ENCODE measurements at regions not wholly inside any gene's neighbourhood (a gene's known extent, or its start where the extent isn't known, plus 50 kb on each side); places are given as distances from the start of the nearest gene placed in this dataset.

GRCh38 chr13:50283017-50283416 lies 267.8 kb downstream of the KCNRG start:
- Histone ChIP-seq H3F3A (ENCODE audit: insufficient read depth, low read depth) (no peaks in the 10 kb centered on the region), H3K4me1 (replicated peaks; ENCODE audit: insufficient read depth) (no peaks in the 10 kb centered on the region), H3K27ac (no peak overlapping the region), H4K20me1 (ENCODE audit: insufficient read depth) (no peaks in the 10 kb centered on the region), H3K4me2 (no peak overlapping the region), H3K27me3 (ENCODE audit: insufficient read depth, low read depth) (no peaks in the 10 kb centered on the region), H3K9me3 (ENCODE audit: insufficient read depth, low read depth) (no peaks in the 10 kb centered on the region), H3K79me2 (ENCODE audit: low read depth) (no peaks in the 10 kb centered on the region), H3K9me2 (ENCODE audit: insufficient read depth) (no peaks in the 10 kb centered on the region), H3K36me3 (ENCODE audit: low read depth) (no peaks in the 10 kb centered on the region), H2AFZ (no peak overlapping the region), H3K4me3 (no peak overlapping the region)
- DNase-seq: no peak
- POLR2A ChIA-PET (ENCODE audit: unreplicated experiment): no interaction called here
- no TSS peak for BruUV-seq (replicated peaks)
- CTCF ChIA-PET: no interaction called here
- intact Hi-C loops (cut with micrococcal nuclease; ENCODE audit: unreplicated experiment): no loop called here
- TF ChIP-seq EZH2 (IDR thresholded peaks at IDR 0.05; ENCODE audit: low read depth) (no peak), CTCF (conservative IDR thresholded peaks at IDR 0.05) (no peak)

GRCh38 chr13:50284540-50284939 lies 269.3 kb downstream of the KCNRG start:
- no TSS peak for BruUV-seq (replicated peaks)
- Histone ChIP-seq H4K20me1 (ENCODE audit: insufficient read depth) (no peaks in the 10 kb centered on the region), H3K36me3 (ENCODE audit: low read depth) (no peaks in the 10 kb centered on the region), H2AFZ (no peak overlapping the region), H3K27me3 (ENCODE audit: insufficient read depth, low read depth) (no peaks in the 10 kb centered on the region), H3K4me1 (replicated peaks; ENCODE audit: insufficient read depth) (no peaks in the 10 kb centered on the region), H3K9me2 (ENCODE audit: insufficient read depth) (no peaks in the 10 kb centered on the region), H3F3A (ENCODE audit: insufficient read depth, low read depth) (no peaks in the 10 kb centered on the region), H3K4me2 (no peak overlapping the region), H3K27ac (no peak overlapping the region), H3K9me3 (ENCODE audit: insufficient read depth, low read depth) (no peaks in the 10 kb centered on the region), H3K79me2 (ENCODE audit: low read depth) (no peaks in the 10 kb centered on the region), H3K4me3 (no peak overlapping the region)
- ChIA-PET POLR2A (ENCODE audit: unreplicated experiment) (no interaction called here), CTCF (no interaction called here)
- TF ChIP-seq CTCF (conservative IDR thresholded peaks at IDR 0.05) (no peak), EZH2 (IDR thresholded peaks at IDR 0.05; ENCODE audit: low read depth) (no peak)
- no peak for DNase-seq
- intact Hi-C loops (cut with micrococcal nuclease; ENCODE audit: unreplicated experiment): no loop called here

- POLR2A ChIA-PET (ENCODE audit: unreplicated experiment): no interaction called here
- H3K36me3 ChIP-seq (ENCODE audit: low read depth): no peaks in the 10 kb centered on the region
- intact Hi-C loops (cut with micrococcal nuclease; ENCODE audit: unreplicated experiment): no loop called here
Observed at GRCh38 chr13:50285283-50285682, 270.0 kb downstream of the KCNRG start.

More at GRCh38 chr13:50285283-50285682, 270.0 kb downstream of the KCNRG start:
- H3K4me3 ChIP-seq: no peak overlapping the region
- H3K27ac ChIP-seq: no peak overlapping the region
- DNase-seq: no peak
- BruUV-seq (replicated peaks): no TSS peak
- TF ChIP-seq EZH2 (IDR thresholded peaks at IDR 0.05; ENCODE audit: low read depth) (no peak), CTCF (conservative IDR thresholded peaks at IDR 0.05) (no peak)
- CTCF ChIA-PET: no interaction called here
- no peaks in the 10 kb centered on the region for H3K4me1 ChIP-seq (replicated peaks; ENCODE audit: insufficient read depth)
- no peak overlapping the region for H3K4me2 ChIP-seq
- no peaks in the 10 kb centered on the region for H3K79me2 ChIP-seq (ENCODE audit: low read depth)
- H3K9me3 ChIP-seq (ENCODE audit: insufficient read depth, low read depth): no peaks in the 10 kb centered on the region
- H2AFZ ChIP-seq: no peak overlapping the region
- no peaks in the 10 kb centered on the region for H3K9me2 ChIP-seq (ENCODE audit: insufficient read depth)
- H3F3A ChIP-seq (ENCODE audit: insufficient read depth, low read depth): no peaks in the 10 kb centered on the region
- no peaks in the 10 kb centered on the region for H4K20me1 ChIP-seq (ENCODE audit: insufficient read depth)
- H3K27me3 ChIP-seq (ENCODE audit: insufficient read depth, low read depth): no peaks in the 10 kb centered on the region

Measured in PC-9 (cell line).